ENCODE measurements at regions not wholly inside any gene's neighbourhood (a gene's known extent, or its start where the extent isn't known, plus 50 kb on each side); places are given as distances from the start of the nearest gene placed in this dataset.

- intact Hi-C loops (cut with DNase I): no loop called here
- ATAC-seq: no peak
- DNase-seq (ENCODE audit: missing footprints): no peak
Observed at GRCh38 chr5:30686530-30686929, 507.0 kb upstream of the CDH6 start.

- DNase-seq (ENCODE audit: missing footprints): no peak
- intact Hi-C loops (cut with DNase I): no loop called here
- no peak for ATAC-seq
Observed at GRCh38 chr5:30676223-30676840, 517.2 kb upstream of the CDH6 start.

GRCh38 chr5:30667293-30667692, 526.2 kb upstream of the CDH6 start:
- intact Hi-C loops (cut with DNase I): no loop called here
- no peak for DNase-seq (ENCODE audit: missing footprints)

GRCh38 chr5:30663536-30663935, 530.0 kb upstream of the CDH6 start:
- no peak for ATAC-seq
- DNase-seq (ENCODE audit: missing footprints): no peak
- intact Hi-C loops (cut with DNase I): no loop called here

More at GRCh38 chr5:30667293-30667692, 526.2 kb upstream of the CDH6 start:
- ATAC-seq: no peak

- no peak for ATAC-seq
- DNase-seq (ENCODE audit: missing footprints): no peak
- intact Hi-C loops (cut with DNase I): no loop called here
Observed at GRCh38 chr5:30662373-30662772, 531.1 kb upstream of the CDH6 start.

GRCh38 chr5:30661730-30662129, 531.8 kb upstream of the CDH6 start:
- intact Hi-C loops (cut with DNase I): no loop called here
- no peak for ATAC-seq

GRCh38 chr5:30659417-30659816, 534.1 kb upstream of the CDH6 start:
- ATAC-seq (no peak), DNase-seq (ENCODE audit: missing footprints) (no peak)
- intact Hi-C loops (cut with DNase I): no loop called here

More at GRCh38 chr5:30661730-30662129, 531.8 kb upstream of the CDH6 start:
- no peak for DNase-seq (ENCODE audit: missing footprints)

- DNase-seq (ENCODE audit: missing footprints) (no peak), ATAC-seq (no peak)
- intact Hi-C loops (cut with DNase I): no loop called here
Observed at GRCh38 chr5:30650311-30650710, 543.2 kb upstream of the CDH6 start.

- DNase-seq (ENCODE audit: missing footprints): no peak
- intact Hi-C loops (cut with DNase I): no loop called here
- no peak for ATAC-seq
Observed at GRCh38 chr5:30638899-30639298, 554.6 kb upstream of the CDH6 start.

GRCh38 chr5:30627945-30628344, 565.5 kb upstream of the CDH6 start:
- intact Hi-C loops (cut with DNase I): no loop called here
- DNase-seq (ENCODE audit: missing footprints): no peak
- ATAC-seq: no peak

GRCh38 chr5:30626557-30626956, 566.9 kb upstream of the CDH6 start:
- DNase-seq (ENCODE audit: missing footprints): no peak
- intact Hi-C loops (cut with DNase I): no loop called here
- ATAC-seq: no peak

- intact Hi-C loops (cut with DNase I): no loop called here
- DNase-seq (ENCODE audit: missing footprints) (no peak), ATAC-seq (no peak)
Observed at GRCh38 chr5:30620481-30621085, 572.9 kb upstream of the CDH6 start.

- no peak for DNase-seq (ENCODE audit: missing footprints)
Observed at GRCh38 chr5:30608501-30608900, 585.0 kb upstream of the CDH6 start.

GRCh38 chr5:30607301-30607894, 586.1 kb upstream of the CDH6 start:
- intact Hi-C loops (cut with DNase I): no loop called here
- DNase-seq (ENCODE audit: missing footprints) (no peak), ATAC-seq (no peak)

More at GRCh38 chr5:30608501-30608900, 585.0 kb upstream of the CDH6 start:
- ATAC-seq: no peak
- intact Hi-C loops (cut with DNase I): no loop called here

GRCh38 chr5:30605693-30606268, 587.7 kb upstream of the CDH6 start:
- intact Hi-C loops (cut with DNase I): no loop called here
- ATAC-seq: no peak
- DNase-seq (ENCODE audit: missing footprints): no peak

- intact Hi-C loops (cut with DNase I): no loop called here
- ATAC-seq: no peak
- DNase-seq (ENCODE audit: missing footprints): no peak
Observed at GRCh38 chr5:30604648-30605262, 588.7 kb upstream of the CDH6 start.

- intact Hi-C loops (cut with DNase I): no loop called here
- ATAC-seq: no peak
- no peak for DNase-seq (ENCODE audit: missing footprints)
Observed at GRCh38 chr5:30600892-30601291, 592.6 kb upstream of the CDH6 start.

- DNase-seq (ENCODE audit: missing footprints) (no peak), ATAC-seq (no peak)
- intact Hi-C loops (cut with DNase I): no loop called here
Observed at GRCh38 chr5:30596495-30597064, 596.9 kb upstream of the CDH6 start.

GRCh38 chr5:30594331-30594730, 599.2 kb upstream of the CDH6 start:
- DNase-seq (ENCODE audit: missing footprints) (no peak), ATAC-seq (no peak)
- intact Hi-C loops (cut with DNase I): no loop called here

Data from Right ventricle myocardium inferior (tissue), 1 donor.